GM10266 (cell line): ENCODE measurements at regions not wholly inside any gene's neighbourhood (a gene's known extent, or its start where the extent isn't known, plus 50 kb on each side); places are given as distances from the start of the nearest gene placed in this dataset.

Experiments
- DNase-seq: peaks from one replicate; pipeline ENCODE4 v3.0.0; 2012; ENCODE audit errors: extremely low spot score
- CTCF ChIP-seq: IDR thresholded peaks from 2 replicates; pipeline ENCODE4 v1.5.1; 2012; ENCODE audit warnings: mild to moderate bottlenecking, low read depth; ENCODE audit not compliant: control insufficient read depth, insufficient read depth; ENCODE audit errors: missing control alignments

GRCh38 chr2:129748653-129749052 lies 230.8 kb upstream of the RAB6C start:
- no peak for DNase-seq
- no peak for TF ChIP-seq CTCF

DNA sequence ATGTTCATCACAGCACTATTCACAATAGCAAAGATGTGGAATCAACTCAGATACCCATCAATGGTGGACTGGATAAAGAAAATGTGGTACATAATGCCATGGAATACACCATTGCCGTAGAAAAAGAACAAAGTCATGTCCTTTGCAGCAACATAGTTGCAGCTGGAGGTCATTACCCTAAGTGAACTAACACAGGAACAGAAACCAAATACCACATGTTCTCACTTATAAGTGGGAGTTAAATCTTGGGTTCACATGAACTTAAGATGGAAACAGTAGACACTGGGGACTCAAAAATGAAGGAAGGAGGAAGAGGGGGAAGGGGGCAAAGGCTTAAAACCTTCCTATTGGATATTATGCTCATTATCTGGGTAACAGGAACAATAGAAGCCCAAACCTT lies 228.1 kb upstream of the RAB6C start:
- DNase-seq: no peak
- no peak for TF ChIP-seq CTCF

DNA sequence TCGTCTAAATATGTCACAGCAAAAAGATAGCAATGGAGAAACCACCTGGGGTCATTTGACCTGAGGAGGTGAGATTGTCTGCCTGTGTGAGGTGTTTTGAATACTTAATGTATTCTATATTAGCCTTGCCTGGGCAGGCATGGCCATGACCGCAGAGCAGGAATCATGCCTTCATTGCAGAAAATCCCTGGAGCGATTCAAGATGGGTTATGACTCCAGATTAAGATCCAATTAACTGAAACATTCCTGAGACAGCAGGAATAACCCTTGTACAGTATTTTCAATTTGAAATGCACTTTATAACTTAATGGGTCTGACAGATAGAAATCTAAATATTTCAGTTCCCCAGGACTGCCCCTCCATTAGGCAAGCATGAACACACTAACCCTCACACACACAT lies 227.3 kb upstream of the RAB6C start:
- DNase-seq: no peak
- TF ChIP-seq CTCF: no peak

DNA sequence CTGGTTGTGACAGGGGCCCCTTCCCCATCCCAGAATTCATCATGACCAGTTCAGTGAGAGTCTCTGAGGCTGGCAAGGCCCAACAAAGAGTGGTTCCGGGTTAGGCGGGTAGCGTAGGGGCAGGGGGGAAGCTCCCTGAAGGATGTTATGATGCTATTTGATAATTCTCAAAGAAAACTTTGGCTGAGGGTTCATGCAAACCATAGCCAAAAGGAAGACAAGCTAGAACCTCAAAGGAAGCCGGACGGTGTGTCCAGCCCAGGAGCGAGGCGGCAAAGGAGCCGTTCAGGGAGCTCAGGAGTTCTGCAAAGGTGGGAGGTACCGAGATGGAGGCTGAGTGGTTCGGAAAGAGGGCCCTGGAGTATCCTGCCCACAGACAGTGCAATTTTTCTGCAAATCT lies 226.8 kb upstream of the RAB6C start:
- TF ChIP-seq CTCF: no peak
- DNase-seq: no peak

GRCh38 chr2:129753261-129753660 lies 226.2 kb upstream of the RAB6C start:
- no peak for DNase-seq

DNA sequence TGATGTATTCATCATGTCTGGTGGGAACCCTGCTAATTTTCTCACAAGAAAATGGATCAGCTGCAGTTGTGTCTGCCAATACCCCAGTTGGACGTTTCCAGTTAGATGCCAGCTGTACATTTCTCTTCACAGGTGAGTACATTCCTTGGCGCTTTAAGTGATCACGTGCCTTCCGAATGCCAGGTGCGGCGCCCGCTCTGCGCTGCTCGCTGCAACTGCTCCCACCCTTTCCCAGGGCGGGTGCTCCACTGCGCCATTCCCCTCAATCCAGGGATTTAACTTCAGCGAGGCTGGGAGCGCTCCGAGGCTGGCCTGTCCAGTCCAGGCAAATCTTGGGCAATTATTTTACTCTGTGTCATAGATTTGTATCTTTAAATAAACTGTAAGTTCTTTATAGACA lies 225.0 kb upstream of the RAB6C start:
- TF ChIP-seq CTCF: no peak
- no peak for DNase-seq

More at GRCh38 chr2:129753261-129753660, 226.2 kb upstream of the RAB6C start:
- TF ChIP-seq CTCF: no peak

DNA sequence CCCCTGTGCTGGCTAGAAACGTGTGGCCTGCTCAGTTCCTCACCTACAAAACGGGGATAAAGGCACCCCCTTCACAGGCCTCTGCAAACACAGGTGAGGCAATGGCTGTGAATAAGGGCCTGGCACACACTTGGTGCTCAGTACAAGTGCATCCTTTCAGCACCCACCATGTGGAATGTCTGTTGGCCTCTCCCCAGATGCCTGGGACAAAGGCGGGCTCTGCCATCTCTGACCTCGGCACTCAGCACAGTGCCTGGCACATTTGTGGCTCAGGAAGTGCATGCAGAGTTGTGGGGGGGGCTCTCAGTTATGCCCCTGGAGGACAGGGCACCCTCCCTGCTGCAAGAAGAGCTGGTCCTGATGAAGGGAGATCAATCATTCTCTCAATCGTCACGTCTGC lies 224.6 kb upstream of the RAB6C start:
- no peak for DNase-seq
- no peak for TF ChIP-seq CTCF
